Renal cortex interstitium (tissue), 11 donors: ENCODE measurements at regions not wholly inside any gene's neighbourhood (a gene's known extent, or its start where the extent isn't known, plus 50 kb on each side); places are given as distances from the start of the nearest gene placed in this dataset.
A peak's percentile ranks its signal among the peaks of the same experiment; 100 is the strongest.
"Not testable (repeated sequence)": the region's sequence is repeated elsewhere in the genome, so short reads cannot be mapped to it uniquely, and the experiment has no call there.

ENCODE experiments used
- DNase-seq, 11 donors: peaks; one replicate each; pipeline ENCODE4 v3.0.0-alpha.2; 2013; ENCODE audit warnings: low read depth in 9 of 11, low spot score in 4 of 11; ENCODE audit errors: extremely low read depth in 1 of 11

- no peak for DNase-seq
Observed at GRCh38 chr12:61523276-61523992, 736.8 kb upstream of the USP15 start.

GRCh38 chr12:61524851-61525250, 735.4 kb upstream of the USP15 start:
- no peak for DNase-seq

DNA sequence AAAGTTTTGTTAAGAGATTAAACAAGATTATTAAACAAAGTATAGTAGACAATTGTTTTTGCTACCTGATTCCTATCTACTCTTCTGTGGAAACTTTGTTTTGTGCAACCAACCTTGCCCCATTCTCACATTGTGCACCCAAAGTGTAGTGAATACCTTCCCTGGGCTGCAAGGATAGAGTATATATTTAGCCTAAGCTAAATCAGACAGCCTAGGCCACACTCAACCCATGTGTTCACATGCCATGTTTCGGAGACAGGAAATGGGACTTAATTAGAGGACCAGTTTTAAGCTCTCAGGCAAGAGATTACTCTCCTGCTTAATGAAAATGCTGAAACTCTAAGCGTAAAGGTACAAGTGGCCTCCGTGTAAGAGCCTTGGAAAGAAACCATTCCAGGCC, 734.9 kb upstream of the USP15 start:
- DNase-seq = no peak

- no peak for DNase-seq
Observed at GRCh38 chr12:61530456-61530855, 729.7 kb upstream of the USP15 start.

DNA sequence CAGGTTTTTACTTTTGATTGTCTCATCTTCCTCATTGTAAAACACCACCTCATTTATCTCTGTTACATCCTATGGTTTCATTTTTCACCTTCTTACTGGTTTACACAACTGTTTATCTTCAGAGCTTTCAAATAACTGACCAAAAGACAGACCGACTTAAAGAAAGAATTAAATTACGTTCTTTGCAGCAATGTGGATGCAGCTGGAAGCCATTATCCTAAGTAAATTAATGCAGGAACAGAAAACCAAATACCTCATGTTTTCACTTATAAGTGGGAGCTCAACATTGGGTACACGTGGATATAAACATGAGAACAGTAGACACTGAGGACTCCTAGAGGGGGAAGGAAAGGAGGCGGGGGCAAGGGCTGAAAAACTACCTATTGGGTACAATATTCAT, 729.0 kb upstream of the USP15 start:
- no peak for DNase-seq

GRCh38 chr12:61536117-61536516, 724.1 kb upstream of the USP15 start:
- no peak for DNase-seq

DNA sequence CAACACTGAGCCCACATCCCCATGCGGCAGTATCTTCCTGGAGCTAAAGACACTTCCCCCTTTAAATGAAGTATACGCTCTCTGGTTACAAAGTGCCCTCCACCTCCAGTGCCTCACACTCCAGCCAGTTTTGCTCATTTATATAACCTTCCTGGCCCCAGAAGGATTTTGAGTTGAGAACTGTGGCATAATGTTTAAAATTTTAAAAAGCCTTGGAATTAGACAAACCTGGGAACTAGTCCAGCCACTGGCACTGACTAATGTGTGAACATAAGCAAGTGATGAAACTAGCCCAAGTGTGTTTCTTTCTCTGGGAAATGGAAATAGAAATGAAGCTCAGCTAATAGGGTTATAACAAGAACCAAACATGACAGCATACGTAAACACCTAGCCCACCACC, 723.7 kb upstream of the USP15 start:
- DNase-seq = no peak

DNA sequence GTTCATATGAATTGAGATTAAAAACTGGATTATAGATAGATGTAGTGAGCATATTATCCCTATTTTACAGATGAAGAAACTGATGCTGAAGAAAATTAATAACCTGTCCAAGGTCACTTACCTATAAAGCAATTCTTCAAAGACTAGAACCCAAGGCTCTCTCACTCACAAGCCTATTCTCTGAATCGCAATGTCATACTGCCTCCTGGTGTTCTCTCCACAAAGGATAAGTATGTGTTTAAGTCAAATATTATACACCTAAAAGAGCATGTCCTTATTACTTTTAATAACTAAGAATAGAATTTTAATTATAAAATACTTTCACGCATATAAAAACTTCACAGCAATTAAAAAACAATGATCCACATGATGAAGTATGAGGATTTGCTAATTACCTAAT, 721.3 kb upstream of the USP15 start:
- DNase-seq = no peak

- no peak for DNase-seq
Observed at GRCh38 chr12:61542551-61542950, 717.7 kb upstream of the USP15 start.

GRCh38 chr12:61546296-61546695, 713.9 kb upstream of the USP15 start:
- DNase-seq = peak in 1 of 11 donors; percentile 1

DNA sequence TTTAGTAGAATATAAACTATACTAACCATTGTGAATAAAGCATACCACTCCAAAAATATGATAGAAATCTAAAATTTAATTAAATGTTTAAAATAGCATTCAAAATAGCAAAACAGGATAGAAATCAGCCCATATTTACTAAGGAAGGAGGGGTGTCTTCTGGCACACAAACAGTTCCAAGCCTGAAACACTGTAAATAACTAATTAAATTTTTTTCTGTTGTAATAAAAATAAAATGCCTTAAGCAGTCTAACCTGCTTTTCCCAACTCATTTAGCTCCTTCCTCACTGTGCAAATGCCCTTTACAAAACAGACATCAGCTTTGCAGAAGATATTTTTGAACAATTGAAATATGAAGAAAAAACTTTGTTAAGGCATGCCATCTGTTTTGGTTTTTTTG, 707.1 kb upstream of the USP15 start:
- DNase-seq = no peak

DNA sequence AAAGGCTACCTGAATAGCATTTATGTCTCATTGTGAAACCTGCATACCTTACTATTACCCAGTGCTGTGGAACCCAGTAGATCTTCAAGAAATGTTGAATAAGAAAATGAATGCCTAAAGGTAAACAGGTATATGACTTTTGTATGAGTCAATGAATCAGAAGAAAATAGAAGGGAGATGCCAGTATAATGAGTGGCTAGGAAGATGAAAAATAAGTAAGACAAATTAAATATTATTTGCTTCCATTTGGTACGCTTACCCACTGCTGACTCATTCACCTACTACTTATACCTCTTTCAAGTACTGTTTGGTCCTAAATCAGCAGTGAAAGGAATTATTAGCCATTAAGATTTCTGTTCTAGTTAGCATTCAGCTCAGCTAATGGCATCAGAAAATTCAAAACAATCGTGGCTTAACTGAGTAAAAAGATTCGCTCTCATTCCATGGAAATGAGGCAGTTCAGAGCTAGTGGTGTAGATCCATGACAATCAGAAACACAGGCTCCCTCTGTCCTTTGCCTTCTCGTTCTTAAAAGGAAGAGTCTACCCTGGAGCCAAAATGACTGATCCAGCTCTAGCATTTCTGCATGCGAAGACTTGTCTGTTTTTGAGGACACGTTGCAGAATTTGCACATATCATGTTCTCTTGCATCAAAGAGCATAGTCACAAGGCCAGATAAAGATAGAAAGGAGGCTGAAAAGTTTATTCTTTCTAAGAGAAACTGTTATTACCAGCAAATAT, 705.8 kb upstream of the USP15 start:
- DNase-seq = no peak

DNA sequence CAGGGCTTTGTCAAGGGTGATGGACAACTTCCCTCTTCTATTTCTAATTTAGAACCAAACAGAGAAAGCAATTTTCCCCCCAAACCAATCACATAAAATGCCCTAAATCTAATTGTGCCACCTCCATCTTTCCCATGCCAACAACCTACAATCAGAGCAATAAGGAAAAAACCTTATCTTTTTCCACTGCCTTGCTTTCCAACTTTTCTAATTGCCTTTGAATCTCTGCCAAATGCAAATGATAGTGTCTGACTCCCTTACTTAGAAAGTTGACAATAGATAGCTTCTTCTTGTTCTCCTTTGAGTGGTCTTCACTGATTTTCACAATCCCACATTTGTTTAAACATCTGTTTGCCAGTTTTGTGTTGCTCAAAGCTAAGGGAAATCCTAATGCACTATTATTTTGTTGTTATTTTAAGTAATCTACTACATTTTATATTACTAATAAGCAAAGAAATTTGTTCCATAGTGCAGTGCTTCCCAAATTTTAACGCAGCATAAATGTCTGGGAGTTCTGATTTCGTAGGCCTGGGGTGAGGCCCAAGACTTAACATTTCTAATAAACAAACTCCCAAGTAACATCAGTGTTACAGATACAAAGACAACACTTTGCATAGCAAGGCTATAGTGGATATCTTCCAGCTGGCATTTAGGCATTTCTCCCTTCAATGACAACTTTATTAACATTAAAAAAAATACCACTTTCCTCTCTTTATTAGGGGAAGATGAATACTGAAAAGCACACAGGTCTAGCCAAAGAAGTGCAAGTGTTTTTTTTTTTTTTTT, 696.3 kb upstream of the USP15 start:
- DNase-seq = peak in 2 of 11 donors; percentile 6 to 7

- DNase-seq = no peak
Observed at GRCh38 chr12:61564466-61564865, 695.7 kb upstream of the USP15 start.

GRCh38 chr12:61566183-61566582, 694.0 kb upstream of the USP15 start:
- no peak for DNase-seq

DNA sequence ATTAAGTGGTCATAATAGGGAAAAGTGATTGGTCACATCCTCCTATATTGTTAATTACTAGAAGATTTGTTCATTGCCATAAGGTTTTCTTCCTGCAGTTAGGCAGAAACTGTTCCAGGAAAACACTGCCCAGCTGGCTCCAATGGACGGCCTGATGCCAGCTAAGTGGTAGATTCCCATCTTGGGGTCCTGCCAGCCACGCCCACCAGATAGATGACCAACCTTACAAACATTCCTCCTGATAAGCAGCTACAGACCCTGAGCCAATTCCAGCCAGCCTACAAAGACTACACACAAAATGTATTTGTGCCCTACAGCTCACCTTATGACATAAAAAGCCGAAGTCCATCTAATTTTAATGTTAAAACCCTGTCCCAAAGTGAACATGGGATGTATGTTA, 685.9 kb upstream of the USP15 start:
- DNase-seq = no peak

- DNase-seq = no peak
Observed at GRCh38 chr12:61584943-61585342, 675.3 kb upstream of the USP15 start.

DNA sequence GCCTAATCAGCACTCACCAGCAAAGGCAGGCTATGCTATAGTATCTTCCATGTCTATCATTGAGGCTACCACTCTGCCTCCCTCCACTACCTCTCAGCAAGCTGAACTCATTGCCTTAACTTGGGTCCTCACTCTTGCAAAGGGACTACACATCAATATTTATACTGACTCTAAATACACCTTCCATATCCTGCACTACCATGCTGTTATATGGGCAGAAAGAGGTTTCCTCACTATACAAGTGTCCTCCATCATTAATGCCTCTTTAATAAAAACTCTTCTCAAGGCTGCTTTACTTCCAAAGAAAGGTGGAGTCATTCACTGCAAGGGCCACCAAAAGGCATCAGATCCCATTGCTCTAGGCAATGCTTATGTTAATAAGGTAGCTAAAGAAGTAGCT, 669.3 kb upstream of the USP15 start:
- not testable (repeated sequence) for DNase-seq

- DNase-seq = no peak
Observed at GRCh38 chr12:61610143-61610542, 650.1 kb upstream of the USP15 start.

DNA sequence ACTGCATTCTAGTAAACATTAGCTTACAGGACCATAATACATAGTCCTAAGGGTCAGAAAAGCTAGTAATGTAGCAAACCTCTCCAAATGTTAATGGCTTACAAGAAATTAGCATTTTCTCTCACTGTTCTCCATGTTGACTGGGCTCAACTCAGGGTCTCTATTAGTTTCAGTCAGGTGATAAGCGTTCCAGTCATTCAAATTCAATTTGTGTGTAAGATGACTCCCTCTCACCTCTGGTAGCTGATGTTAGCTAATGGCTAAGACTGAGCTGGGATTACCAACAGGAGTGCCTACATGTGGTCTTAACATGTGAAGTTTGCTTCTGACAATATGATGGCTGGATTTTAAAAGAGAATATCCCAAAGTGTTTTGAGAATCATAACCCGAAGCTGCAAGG, 630.5 kb upstream of the USP15 start:
- DNase-seq = no peak
